WTC11 (cell line): ENCODE measurements at regions not wholly inside any gene's neighbourhood (a gene's known extent, or its start where the extent isn't known, plus 50 kb on each side); places are given as distances from the start of the nearest gene placed in this dataset.

Experiments used
- ATAC-seq: fragments of 200-7000 bp; cut with Tn5 transposase; 2 replicates; pipeline ENCODE4 v1.10.0; 2021; ENCODE audit warnings: mild to moderate bottlenecking, moderate library complexity
- CTCF ChIA-PET: fragments of 300-600 bp; sonication (Branson Sonifier 250); formaldehyde crosslinking; loops from one replicate; lab custom pipeline; 2021; ENCODE audit warnings: antibody characterized with exemption; lab: Charles Lee
- POLR2A ChIA-PET: fragments of 350-600 bp; sonication (Branson Sonifier 250); formaldehyde crosslinking; loops from one replicate; lab custom pipeline; 2021; ENCODE audit warnings: antibody characterized with exemption; lab: Charles Lee
- DNase-seq: peaks from one replicate; pipeline ENCODE4 v3.0.0; 2021; ENCODE audit warnings: low spot score
- H3K27ac Mint-ChIP-seq: 2 replicates; pipeline ENCODE4 v1.8.0; 2021; ENCODE audit warnings: mixed read lengths
- H3K27me3 Mint-ChIP-seq: 2 replicates; pipeline ENCODE4 v1.8.0; 2021; ENCODE audit warnings: low read depth, mild to moderate bottlenecking, moderate library complexity, mixed read lengths
- H3K36me3 Mint-ChIP-seq: 2 replicates; pipeline ENCODE4 v1.8.0; 2021; ENCODE audit warnings: mixed read lengths
- H3K4me1 Mint-ChIP-seq: 2 replicates; pipeline ENCODE4 v1.8.0; 2022; ENCODE audit warnings: mixed read lengths
- H3K4me3 Mint-ChIP-seq: 2 replicates; pipeline ENCODE4 v1.8.0; 2021; ENCODE audit warnings: mild to moderate bottlenecking, moderate library complexity, mixed read lengths
- H3K9me3 Mint-ChIP-seq: 2 replicates; pipeline ENCODE4 v1.8.0; 2021; ENCODE audit warnings: mixed read lengths
- ATF2 ChIP-seq: sonication (generic); formaldehyde crosslinking; IDR thresholded peaks from 2 replicates; pipeline ENCODE4 v1.8.1; 2022; ENCODE audit warnings: low read depth, missing genetic modification reagents, borderline replicate concordance
- CDX4 ChIP-seq: fragments of 250-450 bp; sonication (Bioruptor Pico); IDR thresholded peaks from 2 replicates; pipeline ENCODE4 v1.9.0; 2021; ENCODE audit warnings: moderate library complexity, mild to moderate bottlenecking, inconsistent platforms, borderline replicate concordance
- E2F4 ChIP-seq: sonication (generic); formaldehyde crosslinking; IDR thresholded peaks from 2 replicates; pipeline ENCODE4 v1.8.1; 2022; ENCODE audit warnings: low read depth, mild to moderate bottlenecking, moderate library complexity, missing genetic modification reagents, borderline replicate concordance
- ESRRA ChIP-seq: sonication (generic); formaldehyde crosslinking; IDR thresholded peaks from 2 replicates; pipeline ENCODE4 v1.8.1; 2022; ENCODE audit warnings: mild to moderate bottlenecking, missing genetic modification reagents, borderline replicate concordance
- ETV6 ChIP-seq: sonication (generic); formaldehyde crosslinking; IDR thresholded peaks from 2 replicates; pipeline ENCODE4 v1.8.1; 2022; ENCODE audit warnings: mild to moderate bottlenecking, missing genetic modification reagents
- FOXJ3 ChIP-seq: sonication (generic); formaldehyde crosslinking; IDR thresholded peaks from 2 replicates; pipeline ENCODE4 v1.9.0; 2021; ENCODE audit warnings: missing genetic modification reagents, mild to moderate bottlenecking, borderline replicate concordance
- FOXP4 ChIP-seq: sonication (generic); formaldehyde crosslinking; IDR thresholded peaks from 2 replicates; pipeline ENCODE4 v1.8.0; 2022; ENCODE audit warnings: mild to moderate bottlenecking, missing genetic modification reagents
- GABPB1 ChIP-seq: sonication (generic); formaldehyde crosslinking; IDR thresholded peaks from 2 replicates; pipeline ENCODE4 v1.8.1; 2023; ENCODE audit warnings: mild to moderate bottlenecking, missing genetic modification reagents
- GRHL2 ChIP-seq: fragments of 250-450 bp; sonication (Bioruptor Pico); IDR thresholded peaks from 2 replicates; pipeline ENCODE4 v1.8.0; 2022; ENCODE audit warnings: mild to moderate bottlenecking, moderate library complexity; ENCODE audit not compliant: insufficient replicate concordance, severe bottlenecking
- MLX ChIP-seq: sonication (generic); formaldehyde crosslinking; IDR thresholded peaks from 2 replicates; pipeline ENCODE4 v1.8.1; 2023; ENCODE audit warnings: mild to moderate bottlenecking, missing genetic modification reagents, moderate library complexity
- MXD4 ChIP-seq: fragments of 250-450 bp; sonication (Bioruptor Pico); IDR thresholded peaks from 2 replicates; pipeline ENCODE4 v1.8.0; 2021; ENCODE audit warnings: mild to moderate bottlenecking, moderate library complexity, borderline replicate concordance
- NFATC4 ChIP-seq: fragments of 250-450 bp; sonication (Bioruptor Pico); IDR thresholded peaks from 2 replicates; pipeline ENCODE4 v1.9.0; 2021; ENCODE audit warnings: mild to moderate bottlenecking
- PREB ChIP-seq: sonication (generic); formaldehyde crosslinking; IDR thresholded peaks from 2 replicates; pipeline ENCODE4 v1.8.1; 2022; ENCODE audit warnings: mild to moderate bottlenecking, missing genetic modification reagents, moderate library complexity, borderline replicate concordance
- SP1 ChIP-seq: sonication (generic); formaldehyde crosslinking; conservative IDR thresholded peaks from 2 replicates; pipeline ENCODE4 v1.8.1; 2022; ENCODE audit warnings: missing genetic modification reagents
- TCF7 ChIP-seq: sonication (generic); formaldehyde crosslinking; IDR thresholded peaks from 2 replicates; pipeline ENCODE4 v1.8.0; 2022; ENCODE audit warnings: mild to moderate bottlenecking, low read depth, missing genetic modification reagents, moderate library complexity
- TEAD1 ChIP-seq: sonication (generic); formaldehyde crosslinking; IDR thresholded peaks from 2 replicates; pipeline ENCODE4 v1.8.0; 2022; ENCODE audit warnings: mild to moderate bottlenecking, missing genetic modification reagents
- USF1 ChIP-seq: sonication (generic); formaldehyde crosslinking; IDR thresholded peaks from 2 replicates; pipeline ENCODE4 v1.8.0; 2022; ENCODE audit warnings: mild to moderate bottlenecking, missing genetic modification reagents
- ZBTB21 ChIP-seq: sonication (generic); formaldehyde crosslinking; IDR thresholded peaks from 2 replicates; pipeline ENCODE4 v1.8.1; 2023; ENCODE audit warnings: mild to moderate bottlenecking, missing genetic modification reagents, borderline replicate concordance
- ZNF138 ChIP-seq: sonication (generic); formaldehyde crosslinking; conservative IDR thresholded peaks from 2 replicates; pipeline ENCODE4 v1.8.1; 2022; ENCODE audit warnings: mild to moderate bottlenecking, moderate library complexity, missing genetic modification reagents
- ZNF263 ChIP-seq: sonication (generic); formaldehyde crosslinking; IDR thresholded peaks from 2 replicates; pipeline ENCODE4 v1.8.1; 2022; ENCODE audit warnings: low read depth, mild to moderate bottlenecking, moderate library complexity, missing genetic modification reagents
- ZNF423 ChIP-seq: fragments of 250-450 bp; sonication (Bioruptor Pico); IDR thresholded peaks from 2 replicates; pipeline ENCODE4 v2.1.2; 2022; ENCODE audit warnings: mild to moderate bottlenecking, moderate library complexity

GRCh38 chr22:47678048-47678447 lies 915.6 kb downstream of the TBC1D22A start:
- H3K4me3 Mint-ChIP-seq, result 0 out of 2 replicates have a peak overlapping the region, but pooled peaks have one; percentile 46

GRCh38 chr22:47676685-47677084 lies 914.2 kb downstream of the TBC1D22A start:
- POLR2A ChIA-PET, result interaction anchor here (0.7 kb wide), 1 partner anchor 70 kb away, joined by 4 read pairs; no protein-coding TSS in a partner anchor
- Mint-ChIP-seq H3K36me3 (peaks cover 5% of the 10 kb centered on the region; the same call in 1 of the 2 replicates), H3K9me3 (peaks cover 13% of the 10 kb centered on the region), H3K4me3 (no peak overlapping the region), H3K4me1 (peaks cover 56% of the 10 kb centered on the region), H3K27me3 (peaks cover 8% of the 10 kb centered on the region), H3K27ac (no peak overlapping the region)
- DNase-seq (no peak), ATAC-seq (no peak)
- CTCF ChIA-PET, result no interaction called here
- TF ChIP-seq USF1 (no peak), GRHL2 (CRISPR knock-in tag) (no peak), ESRRA (CRISPR knock-in tag) (no peak), ZNF263 (no peak), MXD4 (no peak), NFATC4 (no peak), MLX (CRISPR knock-in tag) (no peak), ETV6 (CRISPR knock-in tag) (no peak), GABPB1 (CRISPR knock-in tag) (no peak), TEAD1 (CRISPR knock-in tag) (no peak)

More at GRCh38 chr22:47678048-47678447, 915.6 kb downstream of the TBC1D22A start:
- ChIA-PET CTCF (no interaction called here), POLR2A (interaction anchor here (0.6 kb wide), 1 partner anchor 11 kb away, joined by 3 read pairs; no protein-coding TSS in a partner anchor)
- 0 out of 2 replicates have a peak overlapping the region, but pooled peaks have one; percentile 6 for H3K27ac Mint-ChIP-seq
- H3K9me3 Mint-ChIP-seq, result peaks cover 15% of the 10 kb centered on the region
- DNase-seq, result no peak
- peaks cover 7% of the 10 kb centered on the region for H3K36me3 Mint-ChIP-seq
- peaks cover 56% of the 10 kb centered on the region for H3K4me1 Mint-ChIP-seq
- TF ChIP-seq ESRRA (CRISPR knock-in tag) (no peak), ZNF263 (no peak), GABPB1 (CRISPR knock-in tag) (no peak), ATF2 (CRISPR knock-in tag) (no peak), ZNF423 (CRISPR knock-in tag) (no peak), FOXP4 (CRISPR knock-in tag) (no peak), PREB (CRISPR knock-in tag) (no peak), FOXJ3 (no peak), ZBTB21 (CRISPR knock-in tag) (no peak), ZNF138 (CRISPR knock-in tag) (no peak), TCF7 (no peak), ETV6 (CRISPR knock-in tag) (no peak), CDX4 (CRISPR knock-in tag) (no peak), E2F4 (CRISPR knock-in tag) (no peak), SP1 (no peak)
- H3K27me3 Mint-ChIP-seq, result peaks cover 8% of the 10 kb centered on the region
- ATAC-seq, result 0 out of 2 replicates have a peak, but pooled peaks have one; percentile 12
